ENCODE measurements at regions not wholly inside any gene's neighbourhood (a gene's known extent, or its start where the extent isn't known, plus 50 kb on each side); places are given as distances from the start of the nearest gene placed in this dataset.
"Not testable (repeated sequence)": the region's sequence is repeated elsewhere in the genome, so short reads cannot be mapped to it uniquely, and the experiment has no call there.

- no peak for DNase-seq (ENCODE audit: low read depth in 2 of 2)
Measured at GRCh38 chr12:131312793-131313545, 359.3 kb downstream of the ADGRD1 start.

- no peak for DNase-seq (ENCODE audit: low read depth in 2 of 2)
Measured at GRCh38 chr12:131313635-131314034, 359.9 kb downstream of the ADGRD1 start.

- DNase-seq (ENCODE audit: low read depth in 2 of 2): no peak
Measured at GRCh38 chr12:131314524-131315090, 360.9 kb downstream of the ADGRD1 start.

- no peak for DNase-seq (ENCODE audit: low read depth in 2 of 2)
Measured at GRCh38 chr12:131315601-131316000, 361.9 kb downstream of the ADGRD1 start.

- no peak for DNase-seq (ENCODE audit: low read depth in 2 of 2)
Measured at GRCh38 chr12:131316388-131316787, 362.7 kb downstream of the ADGRD1 start.

GRCh38 chr12:131318045-131318685, 364.5 kb downstream of the ADGRD1 start:
- DNase-seq (ENCODE audit: low read depth in 2 of 2): no peak

- DNase-seq (ENCODE audit: low read depth in 2 of 2): no peak
Measured at GRCh38 chr12:131321988-131322387, 368.3 kb downstream of the ADGRD1 start.

GRCh38 chr12:131322460-131322859, 368.8 kb downstream of the ADGRD1 start:
- not testable (repeated sequence) for DNase-seq (ENCODE audit: low read depth in 2 of 2)

GRCh38 chr12:131323879-131324278, 370.2 kb downstream of the ADGRD1 start:
- no peak for DNase-seq (ENCODE audit: low read depth in 2 of 2)

GRCh38 chr12:131327521-131328488, 374.1 kb downstream of the ADGRD1 start:
- no peak for DNase-seq (ENCODE audit: low read depth in 2 of 2)

- not testable (repeated sequence) for DNase-seq (ENCODE audit: low read depth in 2 of 2)
Measured at GRCh38 chr12:131328861-131329845, 375.4 kb downstream of the ADGRD1 start.

GRCh38 chr12:131330106-131330815, 376.6 kb downstream of the ADGRD1 start:
- no peak for DNase-seq (ENCODE audit: low read depth in 2 of 2)

GRCh38 chr12:131331148-131331750, 377.5 kb downstream of the ADGRD1 start:
- DNase-seq (ENCODE audit: low read depth in 2 of 2): no peak

- no peak for DNase-seq (ENCODE audit: low read depth in 2 of 2)
Measured at GRCh38 chr12:131332224-131332623, 378.5 kb downstream of the ADGRD1 start.

GRCh38 chr12:131333136-131333535, 377.8 kb upstream of the SFSWAP start:
- no peak for DNase-seq (ENCODE audit: low read depth in 2 of 2)

GRCh38 chr12:131333621-131334440, 377.1 kb upstream of the SFSWAP start:
- DNase-seq (ENCODE audit: low read depth in 2 of 2): no peak

GRCh38 chr12:131334835-131335234, 376.1 kb upstream of the SFSWAP start:
- DNase-seq (ENCODE audit: low read depth in 2 of 2): no peak

- no peak for DNase-seq (ENCODE audit: low read depth in 2 of 2)
Measured at GRCh38 chr12:131335456-131335855, 375.4 kb upstream of the SFSWAP start.

- DNase-seq (ENCODE audit: low read depth in 2 of 2): not testable (repeated sequence)
Measured at GRCh38 chr12:131337861-131338260, 373.0 kb upstream of the SFSWAP start.

All from activated CD4-positive, alpha-beta T cell treated with anti-CD3 and anti-CD28 coated beads for 24 hours (primary cell).